ENCODE measurements at regions not wholly inside any gene's neighbourhood (a gene's known extent, or its start where the extent isn't known, plus 50 kb on each side); places are given as distances from the start of the nearest gene placed in this dataset.

GRCh38 chr6:167049275-167049674, 50.1 kb downstream of the CEP43 start:
- Histone ChIP-seq H3K4me3 (ENCODE audit: low read depth, low read length) (no peak overlapping the region), H3K36me3 (ENCODE audit: control insufficient read depth, insufficient read depth, low read length) (peaks cover 18% of the 10 kb centered on the region), H3K4me1 (ENCODE audit: control insufficient read depth, insufficient read depth, low read length) (no peaks in the 10 kb centered on the region), H3K27me3 (ENCODE audit: control insufficient read depth, insufficient read depth, low read length) (no peaks in the 10 kb centered on the region), H3K27ac (ENCODE audit: low read depth, low read length) (no peak overlapping the region), H3K9me3 (ENCODE audit: control insufficient read depth, insufficient read depth, low read length) (no peaks in the 10 kb centered on the region)
- 82% methylated on average over 1 of the region's 2 CpGs for WGBS (ENCODE audit: insufficient coverage)
- peak in 1 of 6 donors; percentile 18 for DNase-seq (ENCODE audit: low read depth in 4 of 6, low spot score in 6 of 6)

- Histone ChIP-seq H3K4me3 (ENCODE audit: low read depth, low read length) (no peak overlapping the region), H3K27ac (ENCODE audit: low read depth, low read length) (no peak overlapping the region), H3K9me3 (ENCODE audit: control insufficient read depth, insufficient read depth, low read length) (no peaks in the 10 kb centered on the region), H3K4me1 (ENCODE audit: control insufficient read depth, insufficient read depth, low read length) (no peaks in the 10 kb centered on the region), H3K36me3 (ENCODE audit: control insufficient read depth, insufficient read depth, low read length) (peaks cover 9% of the 10 kb centered on the region), H3K27me3 (ENCODE audit: control insufficient read depth, insufficient read depth, low read length) (no peaks in the 10 kb centered on the region)
- no peak for DNase-seq (ENCODE audit: low read depth in 4 of 6, low spot score in 6 of 6)
Observed at GRCh38 chr6:167050903-167051302, 51.7 kb downstream of the CEP43 start.

- no peaks in the 10 kb centered on the region for H3K36me3 ChIP-seq (ENCODE audit: control insufficient read depth, insufficient read depth, low read length)
- DNase-seq (ENCODE audit: low read depth in 4 of 6, low spot score in 6 of 6) = no peak
- H3K4me3 ChIP-seq (ENCODE audit: low read depth, low read length) = no peak overlapping the region
- 75% methylated on average over 1 of the region's 5 CpGs for WGBS (ENCODE audit: insufficient coverage)
- no peak overlapping the region for H3K27ac ChIP-seq (ENCODE audit: low read depth, low read length)
- H3K27me3 ChIP-seq (ENCODE audit: control insufficient read depth, insufficient read depth, low read length) = no peaks in the 10 kb centered on the region
- no peaks in the 10 kb centered on the region for H3K4me1 ChIP-seq (ENCODE audit: control insufficient read depth, insufficient read depth, low read length)
- no peaks in the 10 kb centered on the region for H3K9me3 ChIP-seq (ENCODE audit: control insufficient read depth, insufficient read depth, low read length)
Observed at GRCh38 chr6:167053895-167054530, 54.8 kb downstream of the CEP43 start.

DNA sequence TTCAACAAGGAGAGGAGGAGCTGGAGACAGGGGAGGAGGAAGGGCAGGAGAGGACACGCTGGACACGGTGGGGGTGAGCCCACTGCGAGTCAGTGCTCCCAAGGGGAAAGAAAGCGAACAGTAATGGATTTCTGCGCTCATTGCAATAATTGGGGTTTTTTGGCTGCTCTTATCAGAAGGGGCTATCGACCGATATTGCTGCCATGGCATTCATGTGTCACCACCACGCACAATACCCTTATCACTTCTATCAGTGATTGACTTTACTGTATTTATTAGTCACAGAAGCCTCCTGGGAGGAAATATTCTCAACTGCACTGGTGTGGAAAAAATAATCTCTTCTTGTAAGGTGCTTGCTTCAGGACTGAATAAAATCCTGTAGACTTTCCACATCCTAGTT, 55.8 kb downstream of the CEP43 start:
- no peak overlapping the region for H3K27ac ChIP-seq (ENCODE audit: low read depth, low read length)
- no peaks in the 10 kb centered on the region for H3K4me1 ChIP-seq (ENCODE audit: control insufficient read depth, insufficient read depth, low read length)
- no peaks in the 10 kb centered on the region for H3K9me3 ChIP-seq (ENCODE audit: control insufficient read depth, insufficient read depth, low read length)
- H3K4me3 ChIP-seq (ENCODE audit: low read depth, low read length) = no peak overlapping the region
- 93% methylated on average over 3 of the region's 8 CpGs for WGBS (ENCODE audit: insufficient coverage)
- H3K36me3 ChIP-seq (ENCODE audit: control insufficient read depth, insufficient read depth, low read length) = no peaks in the 10 kb centered on the region
- DNase-seq (ENCODE audit: low read depth in 4 of 6, low spot score in 6 of 6) = no peak
- no peaks in the 10 kb centered on the region for H3K27me3 ChIP-seq (ENCODE audit: control insufficient read depth, insufficient read depth, low read length)

DNA sequence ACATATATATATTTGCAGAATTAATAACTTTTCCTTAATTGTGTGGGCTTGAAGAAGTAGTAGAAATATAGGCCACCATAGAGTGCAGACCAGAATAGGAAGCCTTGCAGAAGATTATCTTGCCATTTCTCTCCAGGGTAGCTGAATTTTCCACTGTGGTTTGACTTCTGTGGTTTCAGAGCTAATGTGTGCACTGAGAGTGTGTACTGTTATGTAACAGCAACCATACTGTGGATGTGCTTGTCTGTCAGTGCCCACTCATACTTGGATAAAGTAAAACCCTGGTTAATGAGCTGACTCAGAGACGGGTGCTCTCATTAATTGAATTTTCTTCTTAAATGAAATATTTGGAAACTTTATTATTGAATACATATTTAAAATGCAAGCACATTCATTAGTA, 57.2 kb downstream of the CEP43 start:
- no peaks in the 10 kb centered on the region for H3K9me3 ChIP-seq (ENCODE audit: control insufficient read depth, insufficient read depth, low read length)
- H3K36me3 ChIP-seq (ENCODE audit: control insufficient read depth, insufficient read depth, low read length) = no peaks in the 10 kb centered on the region
- no peaks in the 10 kb centered on the region for H3K27me3 ChIP-seq (ENCODE audit: control insufficient read depth, insufficient read depth, low read length)
- no peak overlapping the region for H3K4me3 ChIP-seq (ENCODE audit: low read depth, low read length)
- DNase-seq (ENCODE audit: low read depth in 4 of 6, low spot score in 6 of 6) = no peak
- H3K27ac ChIP-seq (ENCODE audit: low read depth, low read length) = no peak overlapping the region
- no CpG with 5 or more reads among the region's 1 CpG for WGBS (ENCODE audit: insufficient coverage)
- H3K4me1 ChIP-seq (ENCODE audit: control insufficient read depth, insufficient read depth, low read length) = no peaks in the 10 kb centered on the region

GRCh38 chr6:167058261-167058660, 59.1 kb downstream of the CEP43 start:
- Histone ChIP-seq H3K9me3 (ENCODE audit: control insufficient read depth, insufficient read depth, low read length) (no peaks in the 10 kb centered on the region), H3K27me3 (ENCODE audit: control insufficient read depth, insufficient read depth, low read length) (no peaks in the 10 kb centered on the region), H3K4me3 (ENCODE audit: low read depth, low read length) (no peak overlapping the region), H3K27ac (ENCODE audit: low read depth, low read length) (no peak overlapping the region), H3K4me1 (ENCODE audit: control insufficient read depth, insufficient read depth, low read length) (no peaks in the 10 kb centered on the region), H3K36me3 (ENCODE audit: control insufficient read depth, insufficient read depth, low read length) (no peaks in the 10 kb centered on the region)
- no CpG with 5 or more reads among the region's 3 CpGs for WGBS (ENCODE audit: insufficient coverage)
- no peak for DNase-seq (ENCODE audit: low read depth in 4 of 6, low spot score in 6 of 6)
